Gastrocnemius medialis (tissue), 4 donors: ENCODE measurements at regions not wholly inside any gene's neighbourhood (a gene's known extent, or its start where the extent isn't known, plus 50 kb on each side); places are given as distances from the start of the nearest gene placed in this dataset.

Experiments
- CTCF ChIP-seq, 5 experiments: fragments of 450-650 bp in 3 of 5; fragments of 200-600 bp in 2 of 5; sonication (generic) in 2 of 5; IDR thresholded peaks in 4 of 5; conservative IDR thresholded peaks in 1 of 5; 1 replicate in 4 of 5; 2 replicates in 1 of 5; pipeline ENCODE4 v1.5.1; 2016 to 2019; ENCODE audit warnings: antibody characterized with exemption in 5 of 5, mild to moderate bottlenecking in 3 of 5, moderate library complexity in 3 of 5
- POLR2A ChIP-seq, 2 donors: fragments of 450-650 bp; IDR thresholded peaks; one replicate each; pipeline ENCODE4 v1.6.1; 2017; ENCODE audit warnings: antibody characterized with exemption in 2 of 2, mild to moderate bottlenecking in 2 of 2, moderate library complexity in 2 of 2

- TF ChIP-seq CTCF (IDR thresholded peaks at IDR 0.05 in 4 of 5, conservative IDR thresholded peaks at IDR 0.05 in 1 of 5) (no peak), POLR2A (IDR thresholded peaks at IDR 0.05) (no peak)
Observed at GRCh38 chr6:27693766-27694546, 218.2 kb downstream of the OR2B2 start.
